HG03108 (cell line): ENCODE measurements at regions not wholly inside any gene's neighbourhood (a gene's known extent, or its start where the extent isn't known, plus 50 kb on each side); places are given as distances from the start of the nearest gene placed in this dataset.
A peak's percentile ranks its signal among the peaks of the same experiment; 100 is the strongest.

ENCODE experiments used
- ATAC-seq: cut with Tn5 transposase; IDR thresholded peaks from one replicate; pipeline ENCODE4 v1.9.1; 2021; ENCODE audit warnings: moderate library complexity; ENCODE audit not compliant: unreplicated experiment

- no peak for ATAC-seq
These were observed 53.7 kb downstream of the RPS12 start for GRCh38 chr6:132868057-132868456.

DNA sequence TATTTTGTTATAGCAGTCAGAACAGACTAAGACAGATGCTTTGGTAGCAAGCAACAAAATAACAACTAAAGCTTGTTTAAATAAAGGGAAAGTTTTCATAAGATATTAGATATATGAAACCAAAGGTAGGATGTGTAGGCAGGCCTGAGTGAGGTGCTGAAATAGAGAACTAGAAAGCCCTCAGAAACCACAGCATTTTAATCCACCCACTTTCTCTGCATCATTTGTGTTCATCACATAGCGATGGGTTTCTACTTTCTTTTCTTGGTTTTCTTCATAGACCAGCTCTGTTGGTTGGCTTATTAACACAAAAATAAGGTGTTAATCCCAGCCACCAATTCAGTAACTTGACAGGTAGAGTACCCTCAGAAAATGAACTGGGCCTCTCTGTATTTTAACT lies 58.6 kb downstream of the RPS12 start:
- ATAC-seq: peak; percentile 97

DNA sequence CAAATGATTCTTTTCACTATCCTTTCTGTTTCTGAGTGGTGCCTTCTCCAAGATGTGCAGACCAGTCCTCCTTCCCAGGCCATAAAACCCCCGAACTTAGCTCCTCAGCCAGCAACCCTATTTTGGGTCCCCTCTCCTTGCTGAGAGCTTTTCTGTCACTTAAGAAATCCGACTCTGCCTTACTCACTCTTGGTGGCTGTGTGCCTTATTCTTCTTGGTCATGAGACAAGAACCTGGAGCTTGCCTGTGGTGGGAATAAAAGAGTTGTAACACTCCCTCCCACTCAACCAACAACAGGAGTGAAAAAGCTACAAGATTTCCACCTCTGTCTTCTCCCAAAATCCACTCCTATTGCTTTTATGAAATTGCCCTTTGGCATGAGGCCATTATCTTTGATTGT lies 62.6 kb downstream of the RPS12 start:
- no peak for ATAC-seq

GRCh38 chr6:132887204-132887603 lies 72.8 kb downstream of the RPS12 start:
- ATAC-seq: no peak

GRCh38 chr6:132888701-132889100 lies 74.3 kb downstream of the RPS12 start:
- no peak for ATAC-seq

DNA sequence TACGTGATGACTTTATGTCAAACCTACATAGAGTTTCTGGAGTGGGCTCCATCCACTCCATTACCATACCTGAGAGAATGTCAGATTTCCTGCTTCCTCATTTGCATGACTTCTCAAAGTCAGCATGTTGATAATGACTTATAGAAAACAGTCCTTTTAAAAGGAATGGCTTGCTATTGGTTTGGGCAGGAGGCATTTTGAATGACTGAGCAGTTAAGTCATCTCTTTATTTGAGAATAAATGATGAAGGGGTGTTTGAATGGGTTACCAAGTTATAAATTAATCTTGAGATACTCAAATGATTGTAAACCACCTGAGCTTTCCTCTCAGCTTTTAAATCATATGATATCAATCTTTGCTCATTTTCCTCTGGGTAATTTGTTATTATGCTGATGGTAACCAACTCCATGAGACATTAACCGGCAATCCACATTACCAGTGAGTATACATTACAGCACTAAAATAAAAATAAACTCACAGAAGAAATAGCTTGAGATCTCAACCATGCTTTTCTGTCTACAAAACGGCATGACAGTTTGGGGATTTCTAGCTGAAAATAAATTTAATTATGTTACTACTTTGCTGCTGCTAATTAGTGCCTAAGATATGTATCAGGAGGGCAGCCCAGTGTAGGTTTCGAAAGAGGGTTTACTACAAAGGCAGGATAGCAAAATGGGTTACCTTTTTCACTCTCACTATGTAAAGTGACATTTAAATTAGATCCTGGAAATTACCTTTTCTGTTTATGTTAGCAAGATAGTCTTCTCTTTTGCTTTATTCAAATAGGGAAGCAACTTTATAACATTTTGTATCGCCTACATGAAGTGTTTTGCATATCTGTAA lies 78.8 kb downstream of the RPS12 start:
- no peak for ATAC-seq

DNA sequence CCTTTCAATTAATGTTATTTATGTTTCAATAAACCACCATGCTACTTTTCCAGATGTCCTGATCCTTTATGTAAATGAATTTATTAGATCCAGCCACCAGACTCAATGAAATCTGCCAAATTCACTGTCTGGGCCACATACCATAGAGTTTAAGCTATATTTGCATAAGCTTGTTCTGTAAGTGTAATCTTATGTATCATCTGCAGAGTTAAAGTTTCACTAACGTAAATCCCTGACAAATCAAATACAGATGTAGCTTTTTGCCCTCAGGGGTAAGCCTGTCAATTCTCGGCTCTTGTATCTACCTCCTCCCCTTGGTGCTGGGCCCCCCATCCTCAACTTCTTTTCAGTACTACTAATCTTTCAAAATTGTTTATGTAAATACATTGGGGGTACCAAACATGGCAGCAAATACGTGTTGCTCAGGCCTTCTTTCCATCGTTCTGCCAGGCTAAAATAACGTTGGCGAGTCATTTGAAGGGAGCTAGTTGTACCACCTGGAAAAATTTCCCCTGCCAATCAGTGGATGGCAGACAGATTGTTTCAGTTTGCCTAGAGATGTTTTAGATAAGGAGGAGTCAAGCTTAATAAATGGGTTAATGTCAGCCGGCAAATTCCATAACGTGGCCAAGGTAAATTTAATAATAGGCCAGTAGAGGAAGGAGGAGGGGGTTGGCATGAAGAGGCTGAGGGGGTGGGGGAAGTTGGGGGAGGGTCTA lies 79.6 kb downstream of the RPS12 start:
- ATAC-seq: no peak

DNA sequence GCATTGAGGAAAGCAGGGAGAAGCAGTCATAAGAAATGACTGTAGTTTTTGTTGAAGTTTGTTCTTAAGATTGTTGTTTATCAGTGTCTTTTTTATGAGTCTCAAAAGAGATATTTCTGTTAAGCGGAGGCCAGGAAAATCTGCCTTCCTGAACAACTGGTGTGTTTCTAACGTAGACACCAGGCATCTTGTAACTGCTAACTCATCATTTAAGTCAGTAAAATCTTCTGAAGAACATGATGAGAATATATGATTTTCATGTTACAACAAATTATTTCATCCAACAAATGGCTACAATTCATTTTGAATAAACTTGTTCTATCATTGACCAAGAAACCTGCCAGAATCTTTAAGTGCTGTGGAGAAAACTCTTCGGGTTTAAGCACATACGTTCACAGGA lies 84.0 kb downstream of the RPS12 start:
- ATAC-seq: no peak

GRCh38 chr6:132900849-132901248 lies 86.5 kb downstream of the RPS12 start:
- ATAC-seq: no peak

- no peak for ATAC-seq
These were observed 88.5 kb downstream of the RPS12 start for GRCh38 chr6:132902901-132903300.

DNA sequence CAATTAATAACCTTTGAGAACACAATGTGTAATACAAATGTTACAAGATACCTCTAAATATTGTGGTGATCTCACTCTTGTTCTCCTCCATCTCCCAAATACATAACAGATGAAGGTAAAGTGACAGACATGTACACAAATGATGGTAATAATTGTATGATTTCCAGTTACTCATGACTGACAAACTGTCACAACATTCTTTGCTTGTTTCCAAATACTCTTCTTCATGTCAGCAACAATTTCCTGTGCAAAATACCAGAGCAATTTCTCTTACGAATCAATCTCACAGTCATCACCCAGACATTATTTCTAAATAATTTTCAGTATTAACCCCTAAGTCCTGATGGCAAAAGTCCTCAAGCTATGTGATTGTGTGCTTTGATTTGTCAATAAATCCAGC lies 92.9 kb downstream of the RPS12 start:
- no peak for ATAC-seq

DNA sequence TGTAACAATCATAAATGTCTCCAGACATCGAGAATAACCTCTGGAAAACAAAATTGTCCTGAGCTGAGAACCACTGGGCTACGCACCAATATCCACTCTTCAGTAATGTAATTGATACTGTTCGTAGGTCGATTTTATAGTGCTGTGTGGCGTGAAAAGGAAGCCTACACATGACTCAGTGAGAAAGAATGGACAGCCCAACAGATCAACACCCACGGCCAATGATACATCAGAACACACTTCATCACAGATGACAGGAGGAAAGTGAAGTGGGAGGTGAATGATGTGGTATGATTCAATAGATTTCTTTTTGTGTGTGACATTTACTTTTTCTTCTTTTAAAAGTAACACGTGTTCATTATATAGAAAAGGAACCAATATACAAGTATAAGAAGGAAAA lies 93.5 kb downstream of the RPS12 start:
- ATAC-seq: no peak

DNA sequence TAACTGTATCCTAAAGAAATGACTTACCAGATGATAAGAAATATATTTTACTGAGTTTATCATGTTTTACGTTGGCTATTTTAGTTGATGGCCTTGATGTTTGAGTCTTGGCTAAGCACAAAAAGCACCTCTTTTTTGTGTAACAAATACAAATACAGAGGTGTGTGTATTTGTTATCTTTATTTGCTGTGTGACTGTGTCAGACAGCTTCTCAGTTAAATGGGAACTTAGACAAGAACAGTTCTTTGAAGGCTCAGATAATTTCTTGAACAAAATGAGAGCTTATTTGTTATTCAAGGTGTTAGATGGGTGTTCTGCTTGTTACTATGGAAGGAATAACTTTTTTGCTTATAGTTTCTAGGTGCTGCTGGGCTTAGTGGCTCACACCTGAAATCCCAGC lies 95.4 kb downstream of the RPS12 start:
- ATAC-seq: no peak

GRCh38 chr6:132910759-132911158 lies 96.4 kb downstream of the RPS12 start:
- no peak for ATAC-seq

GRCh38 chr6:132919045-132919860 lies 104.9 kb downstream of the RPS12 start:
- no peak for ATAC-seq

GRCh38 chr6:132927713-132928112 lies 113.3 kb downstream of the RPS12 start:
- ATAC-seq: no peak

DNA sequence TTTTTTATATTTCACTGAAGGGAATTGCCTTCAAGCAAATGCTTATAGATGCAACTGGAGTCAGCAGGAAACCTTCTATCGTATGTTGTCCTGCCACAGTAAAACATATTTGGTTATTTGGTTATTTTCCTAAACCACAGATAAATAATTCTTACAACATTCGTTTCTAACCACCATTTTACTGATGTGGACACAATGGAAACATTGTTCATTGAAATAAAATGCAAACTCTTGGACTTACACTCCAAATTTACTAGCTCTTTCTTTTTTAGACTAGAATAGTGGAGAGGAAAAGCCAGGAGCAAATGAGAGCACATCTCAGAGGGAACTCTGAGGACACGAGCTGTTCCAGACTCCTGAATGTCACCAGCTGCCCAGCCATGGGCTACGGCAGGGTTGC lies 114.8 kb downstream of the RPS12 start:
- ATAC-seq: no peak

DNA sequence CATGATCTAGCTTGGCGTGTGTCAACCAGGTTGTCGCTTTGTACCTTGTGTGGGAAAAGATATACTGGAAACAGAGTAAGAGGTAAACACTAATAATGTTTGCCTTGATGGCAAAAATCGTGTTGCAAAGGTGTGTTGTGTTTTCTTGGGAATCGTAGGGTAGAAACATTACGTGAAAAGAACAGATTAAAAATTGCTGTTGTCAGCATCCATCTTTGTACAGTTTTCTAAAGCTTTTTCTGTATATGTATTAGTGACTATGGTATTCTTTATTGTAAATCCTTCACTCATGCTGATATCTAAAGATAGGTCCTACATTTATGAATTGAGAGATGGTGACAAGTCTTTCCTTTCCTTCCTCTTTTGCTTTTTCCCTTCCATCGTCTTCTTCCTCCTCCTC lies 116.9 kb downstream of the RPS12 start:
- no peak for ATAC-seq

- ATAC-seq: no peak
These were observed 117.7 kb downstream of the RPS12 start for GRCh38 chr6:132931936-132932514.

DNA sequence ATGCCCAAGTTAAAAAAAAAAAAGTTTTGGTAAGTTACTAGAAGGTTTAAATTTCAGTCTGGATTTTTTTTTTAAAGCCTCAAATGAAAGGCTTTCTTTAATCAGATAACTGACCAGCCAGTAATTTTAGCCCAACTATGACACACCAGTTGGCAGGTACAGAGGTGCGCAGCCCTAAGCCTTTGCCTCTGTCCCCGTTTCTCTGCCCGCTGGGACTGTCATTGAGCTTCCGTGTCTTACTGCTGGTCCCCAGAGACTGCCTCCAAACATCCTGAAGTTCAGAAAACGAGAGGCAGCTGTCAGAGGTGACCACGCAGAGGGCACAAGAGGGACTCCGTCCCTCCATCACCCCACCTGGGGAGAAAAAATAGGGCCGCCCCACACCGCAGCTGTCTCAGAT lies 118.2 kb downstream of the RPS12 start:
- no peak for ATAC-seq

- ATAC-seq: no peak
These were observed 118.7 kb downstream of the RPS12 start for GRCh38 chr6:132933090-132933489.
